Stimulated activated CD4-positive, alpha-beta T cell treated with anti-CD3 and anti-CD28 coated beads, Interleukin-1b, Interleukin-23, amount 100 ng/mL, for 24 hours (primary cell): ENCODE measurements at regions not wholly inside any gene's neighbourhood (a gene's known extent, or its start where the extent isn't known, plus 50 kb on each side); places are given as distances from the start of the nearest gene placed in this dataset.

Experiments used
- DNase-seq, 4 experiments: peaks; one replicate each; pipeline ENCODE4 v3.0.0-alpha.2; 2020; ENCODE audit warnings: low read depth in 4 of 4, low spot score in 1 of 4

DNA sequence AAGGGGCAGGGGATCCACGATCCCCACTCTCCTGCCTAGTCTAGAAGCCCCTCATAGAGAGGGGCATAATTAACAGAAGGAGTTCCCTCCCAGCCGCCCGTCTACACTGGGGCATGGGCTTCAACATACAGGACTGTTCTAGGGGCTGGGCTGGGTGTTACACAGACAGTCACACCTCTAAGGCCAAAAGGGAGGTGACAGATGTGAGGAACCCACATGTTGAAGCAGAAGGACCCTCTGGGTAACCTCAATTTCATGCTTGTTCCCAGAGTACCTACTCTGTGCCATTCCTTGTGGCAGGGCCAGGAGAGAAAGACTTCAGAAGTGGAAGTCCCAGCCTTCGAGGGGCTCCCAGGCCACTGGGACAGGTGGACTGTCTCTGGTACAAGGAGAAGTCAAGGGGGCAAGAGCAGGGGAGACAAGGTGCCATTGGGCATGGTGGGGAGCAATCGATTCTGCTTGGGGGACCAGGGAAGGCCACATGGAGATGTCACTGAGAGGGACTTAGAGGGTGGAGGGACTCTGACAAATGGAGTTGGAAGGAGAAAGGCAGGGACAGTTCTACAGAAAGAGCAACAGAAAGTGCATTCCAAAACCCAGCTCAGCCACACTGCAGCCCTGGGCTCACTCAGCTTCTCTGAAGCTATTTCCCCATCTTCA is 71.3 kb downstream of the CPN2 start:
- DNase-seq: no peak

DNA sequence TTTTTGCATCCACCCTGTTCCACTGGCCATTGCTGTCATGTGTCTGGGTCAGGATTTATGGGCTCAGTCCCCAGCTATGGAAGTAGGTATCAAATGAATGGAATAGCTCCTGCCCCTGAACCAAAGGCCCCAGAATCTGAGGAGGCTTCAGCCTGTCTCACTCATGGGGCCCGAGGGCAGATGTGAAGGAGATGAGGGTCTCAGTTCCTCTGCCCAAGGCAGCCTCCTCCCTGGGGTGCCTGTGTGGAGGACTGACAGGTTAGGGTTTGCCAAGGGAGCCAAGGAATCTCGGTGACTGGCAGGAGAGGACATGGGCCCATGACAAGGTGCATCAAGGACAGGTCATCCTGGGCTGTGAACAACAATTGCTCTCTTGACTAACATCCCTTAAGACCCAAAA is 70.4 kb downstream of the CPN2 start:
- no peak for DNase-seq

GRCh38 chr3:194281306-194281705 is 69.8 kb downstream of the CPN2 start:
- no peak for DNase-seq

GRCh38 chr3:194281766-194282165 is 69.4 kb downstream of the CPN2 start:
- DNase-seq: no peak

DNA sequence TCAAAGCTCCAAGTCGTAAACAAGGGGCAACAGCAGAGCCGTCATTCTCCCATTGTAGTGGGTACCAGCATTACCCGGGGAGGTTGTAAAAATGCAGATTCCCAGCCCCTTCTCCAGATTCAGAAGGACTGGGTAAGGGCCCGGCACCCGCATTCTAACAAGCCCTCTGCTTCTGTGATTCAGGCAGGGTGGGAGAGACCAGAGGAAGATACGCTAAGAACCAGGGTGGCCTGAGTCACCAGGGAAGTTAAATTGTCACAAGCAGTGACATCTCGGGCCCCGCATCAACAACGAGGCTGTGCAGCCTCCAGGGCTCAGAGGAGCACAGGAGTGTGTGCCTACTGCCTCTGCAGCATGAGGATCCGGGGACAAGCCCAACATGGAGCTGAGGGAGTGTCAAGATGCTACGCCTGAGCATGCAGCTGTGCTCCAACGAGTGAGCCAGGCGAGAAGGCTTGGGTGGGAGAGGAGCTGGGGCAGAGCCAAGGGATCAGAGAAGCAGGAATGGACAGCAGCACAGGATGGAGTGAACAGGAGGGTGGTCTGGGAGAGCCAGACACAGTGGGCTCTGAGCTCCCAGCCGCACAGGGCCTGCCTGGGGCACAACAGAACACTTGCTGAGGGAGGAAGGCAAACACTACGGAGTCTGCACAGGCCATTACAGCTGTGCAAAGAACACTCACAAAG is 68.5 kb downstream of the CPN2 start:
- DNase-seq: no peak

GRCh38 chr3:194283221-194284006 is 67.7 kb downstream of the CPN2 start:
- DNase-seq: no peak

DNA sequence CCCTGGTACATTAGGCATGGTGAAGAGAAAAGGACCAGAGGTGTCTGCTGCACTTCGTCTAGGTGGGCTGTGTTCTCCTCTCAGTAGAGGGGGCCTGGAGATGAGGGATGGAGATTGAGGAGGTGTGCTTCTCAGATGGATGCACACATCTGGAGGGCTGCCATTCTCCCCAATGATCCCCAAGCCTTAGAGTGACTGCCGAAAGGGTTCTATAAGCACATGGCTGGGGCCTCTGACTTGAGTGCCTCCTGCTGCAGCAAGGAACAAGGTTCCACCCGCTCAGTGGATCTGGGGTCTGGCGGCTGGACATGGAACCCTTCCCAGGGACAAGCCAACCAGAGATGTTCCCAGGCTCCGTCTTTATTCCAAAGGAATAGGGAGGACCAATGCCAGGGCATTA is 66.8 kb downstream of the CPN2 start:
- no peak for DNase-seq

DNA sequence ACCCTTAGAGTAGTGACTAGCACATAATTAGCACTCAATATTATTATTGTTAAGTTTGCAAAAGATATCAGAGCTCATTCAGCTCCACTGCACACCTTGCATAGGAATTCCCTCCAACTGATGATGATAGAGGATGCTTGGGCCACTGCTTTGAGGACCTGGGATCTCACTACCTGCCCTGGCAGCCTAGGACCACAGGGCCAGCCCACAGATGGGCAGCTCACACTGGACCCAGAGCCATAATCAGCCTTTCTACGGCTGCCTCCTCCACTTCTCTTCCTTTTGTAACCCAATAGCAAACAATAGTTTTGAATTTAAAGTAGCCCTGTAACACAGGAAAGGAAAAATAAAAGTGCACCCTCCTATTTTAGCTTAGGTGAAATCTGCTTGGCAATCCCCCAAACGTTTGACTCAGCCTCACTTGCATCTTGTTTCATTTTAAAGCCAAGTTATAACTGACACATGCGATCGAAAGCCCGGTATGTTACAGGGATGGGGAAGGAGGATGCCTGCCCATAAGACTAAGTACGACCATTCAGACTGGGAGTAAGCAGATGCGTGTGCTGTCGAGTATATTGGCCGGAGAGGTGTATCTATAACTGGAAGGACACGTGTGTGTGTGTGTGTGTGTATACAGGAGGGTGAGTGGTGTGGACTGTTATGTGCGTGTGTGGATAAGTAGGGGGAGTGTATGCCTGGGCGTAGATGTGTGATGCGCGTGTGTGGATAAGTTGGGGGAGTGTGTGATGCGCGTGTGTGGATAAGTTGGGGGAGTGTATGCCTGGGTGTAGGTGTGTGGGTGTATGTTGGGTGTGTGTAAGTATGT is 65.9 kb downstream of the CPN2 start:
- DNase-seq: no peak

GRCh38 chr3:194285850-194286197 is 65.3 kb downstream of the CPN2 start:
- DNase-seq: no peak

DNA sequence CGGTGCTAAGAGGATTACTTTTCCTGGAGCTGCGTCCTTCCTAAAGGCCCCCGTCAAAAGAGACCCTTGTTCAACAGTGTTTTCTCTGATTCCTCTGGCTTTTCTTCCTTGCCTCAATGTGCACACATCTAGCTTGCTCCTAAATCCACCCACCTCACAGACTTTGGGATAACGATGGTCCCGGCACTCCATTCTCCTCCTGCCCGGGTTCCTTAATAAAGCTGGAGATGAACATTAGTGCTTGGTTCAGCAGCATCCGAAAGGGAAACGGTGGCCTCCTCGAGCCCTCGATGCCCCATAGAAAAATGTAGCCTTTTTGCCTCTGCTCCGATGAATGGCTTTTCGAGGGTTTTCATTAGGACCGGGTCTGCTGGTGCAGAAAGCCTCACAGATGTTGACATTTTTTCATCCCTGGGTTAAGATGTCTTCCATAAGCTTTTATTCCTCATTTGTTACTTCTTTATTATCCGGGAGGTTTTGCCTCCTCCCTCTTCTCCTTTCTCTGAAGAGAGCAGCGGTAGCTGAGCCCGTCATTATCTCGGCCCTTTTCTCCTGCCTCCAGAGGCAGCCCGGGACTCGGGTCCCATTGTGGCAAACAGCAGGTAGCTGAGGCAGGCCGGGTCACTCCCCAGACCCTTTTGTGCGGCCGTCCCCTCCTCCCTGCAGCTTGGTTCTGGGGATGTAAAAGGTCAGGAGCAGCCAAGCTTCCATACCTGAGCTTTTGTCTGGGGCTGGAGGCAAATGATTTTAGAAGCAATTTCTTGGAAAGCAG is 64.6 kb downstream of the CPN2 start:
- no peak for DNase-seq

GRCh38 chr3:194287374-194287773 is 63.8 kb downstream of the CPN2 start:
- no peak for DNase-seq

DNA sequence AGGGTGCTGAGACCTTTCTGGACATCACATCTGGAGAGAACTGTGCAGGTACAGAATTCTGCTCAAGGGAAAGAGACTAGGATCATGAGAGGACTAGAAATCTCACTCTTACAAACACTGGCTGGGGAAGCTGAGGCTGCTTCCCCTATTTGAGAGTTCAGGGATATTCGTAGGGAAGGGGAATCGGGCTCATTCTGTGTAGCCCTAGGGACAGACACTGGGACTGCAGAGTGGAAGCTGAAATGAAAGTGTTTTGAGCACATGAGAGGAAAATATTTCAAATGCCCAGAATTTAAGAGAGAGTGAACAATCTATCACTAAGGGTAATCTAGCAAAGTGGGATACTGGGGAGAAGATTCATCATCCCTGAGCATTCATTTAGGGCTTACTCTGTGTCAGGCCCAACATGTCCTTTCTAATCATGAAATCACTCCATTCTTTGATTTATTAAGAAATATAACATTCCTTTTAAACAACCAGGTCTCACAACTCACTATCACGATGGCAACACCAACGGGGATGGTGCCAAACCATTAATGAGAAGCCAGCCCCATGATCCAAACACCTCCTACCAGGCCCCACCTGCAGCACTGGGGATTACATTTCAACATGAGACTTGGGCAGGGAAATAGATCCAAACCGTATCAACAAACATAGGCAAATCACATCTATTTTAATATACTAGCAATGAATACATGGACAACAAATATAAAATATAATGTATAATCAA is 63.0 kb downstream of the CPN2 start:
- no peak for DNase-seq
